Uterus (tissue), 2 donors: ENCODE measurements at regions not wholly inside any gene's neighbourhood (a gene's known extent, or its start where the extent isn't known, plus 50 kb on each side); places are given as distances from the start of the nearest gene placed in this dataset.

Experiments
- POLR2A ChIP-seq, 2 donors: fragments of 450-650 bp; IDR thresholded peaks; one replicate each; pipeline ENCODE4 v1.6.1; 2016; ENCODE audit warnings: antibody characterized with exemption in 2 of 2, mild to moderate bottlenecking in 1 of 2, moderate library complexity in 1 of 2
- TF ChIP-seq, protein P1 (sequence below), 4 experiments: fragments of 200-600 bp in 2 of 4; fragments of 450-650 bp in 2 of 4; sonication (generic) in 2 of 4; IDR thresholded peaks; one replicate each; pipeline ENCODE4 v1.5.1; 2016 to 2019; ENCODE audit warnings: antibody characterized with exemption in 4 of 4, mild to moderate bottlenecking in 2 of 4, moderate library complexity in 1 of 4

GRCh38 chr20:54792688-54793087, 317.3 kb downstream of the DOK5 start:
- TF ChIP-seq, protein P1, sequence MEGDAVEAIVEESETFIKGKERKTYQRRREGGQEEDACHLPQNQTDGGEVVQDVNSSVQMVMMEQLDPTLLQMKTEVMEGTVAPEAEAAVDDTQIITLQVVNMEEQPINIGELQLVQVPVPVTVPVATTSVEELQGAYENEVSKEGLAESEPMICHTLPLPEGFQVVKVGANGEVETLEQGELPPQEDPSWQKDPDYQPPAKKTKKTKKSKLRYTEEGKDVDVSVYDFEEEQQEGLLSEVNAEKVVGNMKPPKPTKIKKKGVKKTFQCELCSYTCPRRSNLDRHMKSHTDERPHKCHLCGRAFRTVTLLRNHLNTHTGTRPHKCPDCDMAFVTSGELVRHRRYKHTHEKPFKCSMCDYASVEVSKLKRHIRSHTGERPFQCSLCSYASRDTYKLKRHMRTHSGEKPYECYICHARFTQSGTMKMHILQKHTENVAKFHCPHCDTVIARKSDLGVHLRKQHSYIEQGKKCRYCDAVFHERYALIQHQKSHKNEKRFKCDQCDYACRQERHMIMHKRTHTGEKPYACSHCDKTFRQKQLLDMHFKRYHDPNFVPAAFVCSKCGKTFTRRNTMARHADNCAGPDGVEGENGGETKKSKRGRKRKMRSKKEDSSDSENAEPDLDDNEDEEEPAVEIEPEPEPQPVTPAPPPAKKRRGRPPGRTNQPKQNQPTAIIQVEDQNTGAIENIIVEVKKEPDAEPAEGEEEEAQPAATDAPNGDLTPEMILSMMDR (IDR thresholded peaks at IDR 0.05): no peak
- TF ChIP-seq POLR2A (IDR thresholded peaks at IDR 0.05): no peak
